Small intestine (tissue), 7 donors: ENCODE measurements at regions not wholly inside any gene's neighbourhood (a gene's known extent, or its start where the extent isn't known, plus 50 kb on each side); places are given as distances from the start of the nearest gene placed in this dataset.

Experiments
- DNase-seq, 2 donors: peaks; one replicate each; pipeline versions ENCODE4 v3.0.0 to v3.0.0-alpha.2; 2013
- FAIRE-seq: peaks from 2 replicates; lab custom pipeline; 2012; peaks lifted over from hg19 to GRCh38; lab: Jason Lieb, UNC
- H3K27ac ChIP-seq, 3 donors: one replicate each; pipeline ENCODE4 v1.5.1; 2013; ENCODE audit warnings: low read length in 2 of 3, mild to moderate bottlenecking in 2 of 3, control low read depth in 1 of 3, inconsistent platforms in 1 of 3, low read depth in 1 of 3, moderate library complexity in 1 of 3
- H3K27me3 ChIP-seq, 3 donors: one replicate each; pipeline ENCODE4 v1.6.1; 2013; ENCODE audit warnings: low read length in 3 of 3, inconsistent platforms in 1 of 3; ENCODE audit not compliant: control insufficient read depth in 3 of 3, insufficient read depth in 3 of 3
- H3K36me3 ChIP-seq, 3 donors: one replicate each; pipeline ENCODE4 v1.6.1; 2013; ENCODE audit warnings: low read length in 3 of 3, inconsistent platforms in 1 of 3, low read depth in 1 of 3, mild to moderate bottlenecking in 1 of 3, moderate library complexity in 1 of 3; ENCODE audit not compliant: control insufficient read depth in 3 of 3, insufficient read depth in 2 of 3
- H3K4me1 ChIP-seq, 3 donors: one replicate each; pipeline ENCODE4 v1.6.1; 2013; ENCODE audit warnings: low read length in 2 of 3, inconsistent platforms in 1 of 3, low read depth in 1 of 3, mild to moderate bottlenecking in 1 of 3, moderate library complexity in 1 of 3; ENCODE audit not compliant: control insufficient read depth in 3 of 3, insufficient read depth in 2 of 3
- H3K4me3 ChIP-seq, 3 donors: one replicate each; pipeline ENCODE4 v1.5.1; 2013; ENCODE audit warnings: low read length in 3 of 3, control low read depth in 1 of 3, inconsistent platforms in 1 of 3, low read depth in 1 of 3, mild to moderate bottlenecking in 1 of 3, moderate library complexity in 1 of 3
- H3K9me3 ChIP-seq, 2 donors: one replicate each; pipeline ENCODE4 v1.6.1; 2013; ENCODE audit warnings: low read depth in 1 of 2, low read length in 1 of 2; ENCODE audit not compliant: control insufficient read depth in 2 of 2, insufficient read depth in 1 of 2
- WGBS, 3 donors: extraction: QIAGEN DNeasy Blood & Tissue Kit; methylation state at CpG; one replicate each; pipeline ENCODE4 v1.1.7; 2013; 5-methylcytosine and 5-hydroxymethylcytosine counted together
- donor health status: healthy with polysubstance abuse.
- donor health status: control.
- donor health status: control.
- donor health status: Bipolar disorder and iron deficiency.
- donor health status: healthy.

- FAIRE-seq = no peak
- no peak overlapping the region for H3K27ac ChIP-seq
These were observed 176.5 kb downstream of the SOX2 start for GRCh38 chr3:181888234-181888633.

GRCh38 chr3:181892848-181893247 lies 181.1 kb downstream of the SOX2 start:
- H3K4me1 ChIP-seq = no peaks in the 10 kb centered on the region
- DNase-seq = no peak
- FAIRE-seq = no peak
- 42 to 48% (median 45%) methylated on average over 4 of the region's 4 CpGs for WGBS, 3 donors
- no peaks in the 10 kb centered on the region for H3K9me3 ChIP-seq
- H3K4me3 ChIP-seq = no peak overlapping the region
- H3K27ac ChIP-seq = no peak overlapping the region
- no peaks in the 10 kb centered on the region for H3K27me3 ChIP-seq
- H3K36me3 ChIP-seq = no peaks in the 10 kb centered on the region

More at GRCh38 chr3:181888234-181888633, 176.5 kb downstream of the SOX2 start:
- Histone ChIP-seq H3K36me3 (no peaks in the 10 kb centered on the region), H3K4me1 (no peaks in the 10 kb centered on the region), H3K27me3 (no peaks in the 10 kb centered on the region), H3K4me3 (no peak overlapping the region), H3K9me3 (no peaks in the 10 kb centered on the region)
- WGBS, 3 donors = 66 to 79% (median 75%) methylated on average over 3 of the region's 3 CpGs
- DNase-seq = no peak

DNA sequence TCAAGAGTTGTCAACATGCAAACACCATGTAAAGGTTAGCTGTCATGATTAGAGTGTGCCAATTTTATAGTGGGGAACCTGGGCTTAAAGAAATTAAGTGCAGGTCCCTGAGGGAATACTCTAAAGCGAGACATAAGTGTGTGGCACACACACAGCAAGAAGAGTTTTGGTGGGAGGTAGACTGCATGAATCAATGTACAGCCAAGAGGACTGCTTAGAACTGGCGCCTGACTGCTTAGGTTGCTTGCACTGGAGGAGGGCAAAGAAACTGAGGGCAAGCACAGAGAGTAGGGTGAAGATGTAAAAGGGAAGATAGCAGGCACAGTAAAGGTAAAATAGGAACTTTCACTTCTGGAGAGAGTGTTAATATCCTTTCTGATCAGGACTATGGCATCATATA lies 184.9 kb downstream of the SOX2 start:
- no peak overlapping the region for H3K4me3 ChIP-seq
- WGBS, 3 donors = 84 to 95% (median 87%) methylated on average over 2 of the region's 2 CpGs
- DNase-seq = no peak
- H3K36me3 ChIP-seq = no peaks in the 10 kb centered on the region
- no peaks in the 10 kb centered on the region for H3K9me3 ChIP-seq
- FAIRE-seq = no peak
- H3K27me3 ChIP-seq = peaks cover 0 to 3% (median 0%) of the 10 kb centered on the region in 3 donors
- no peak overlapping the region for H3K27ac ChIP-seq
- no peaks in the 10 kb centered on the region for H3K4me1 ChIP-seq

GRCh38 chr3:181899702-181900101 lies 188.0 kb downstream of the SOX2 start:
- Histone ChIP-seq H3K9me3 (no peaks in the 10 kb centered on the region), H3K27me3 (peaks cover 0 to 3% (median 0%) of the 10 kb centered on the region in 3 donors), H3K27ac (no peak overlapping the region), H3K36me3 (no peaks in the 10 kb centered on the region), H3K4me1 (no peaks in the 10 kb centered on the region), H3K4me3 (no peak overlapping the region)
- DNase-seq (no peak), FAIRE-seq (no peak)
- 68 to 83% (median 70%) methylated on average over 1 of the region's 1 CpG for WGBS, 3 donors

GRCh38 chr3:181901626-181902025 lies 189.9 kb downstream of the SOX2 start:
- no peak for DNase-seq
- H3K36me3 ChIP-seq = no peaks in the 10 kb centered on the region
- H3K9me3 ChIP-seq = no peaks in the 10 kb centered on the region

GRCh38 chr3:181906338-181906737 lies 194.6 kb downstream of the SOX2 start:
- Histone ChIP-seq H3K27ac (no peak overlapping the region), H3K36me3 (no peaks in the 10 kb centered on the region), H3K9me3 (no peaks in the 10 kb centered on the region), H3K4me1 (no peaks in the 10 kb centered on the region), H3K27me3 (no peaks in the 10 kb centered on the region), H3K4me3 (no peak overlapping the region)
- FAIRE-seq = no peak
- no peak for DNase-seq
- 11 to 42% (median 26%) methylated on average over 3 of the region's 3 CpGs for WGBS, 3 donors

More at GRCh38 chr3:181901626-181902025, 189.9 kb downstream of the SOX2 start:
- 54 to 68% (median 64%) methylated on average over 3 of the region's 3 CpGs for WGBS, 3 donors
- Histone ChIP-seq H3K4me1 (no peaks in the 10 kb centered on the region), H3K27ac (no peak overlapping the region), H3K4me3 (no peak overlapping the region), H3K27me3 (peaks cover 0 to 3% (median 0%) of the 10 kb centered on the region in 3 donors)
- FAIRE-seq = no peak

- Histone ChIP-seq H3K36me3 (no peaks in the 10 kb centered on the region), H3K4me1 (no peaks in the 10 kb centered on the region), H3K27me3 (no peaks in the 10 kb centered on the region), H3K4me3 (no peak overlapping the region), H3K27ac (no peak overlapping the region), H3K9me3 (no peaks in the 10 kb centered on the region)
- 84 to 90% (median 90%) methylated on average over 2 of the region's 2 CpGs for WGBS, 3 donors
- FAIRE-seq (no peak), DNase-seq (no peak)
These were observed 197.5 kb downstream of the SOX2 start for GRCh38 chr3:181909241-181909640.

GRCh38 chr3:181912384-181912783 lies 200.7 kb downstream of the SOX2 start:
- no peak for DNase-seq
- 69 to 80% (median 76%) methylated on average over 4 of the region's 4 CpGs for WGBS, 3 donors
- Histone ChIP-seq H3K36me3 (no peaks in the 10 kb centered on the region), H3K27me3 (peaks cover 0 to 5% (median 0%) of the 10 kb centered on the region in 3 donors), H3K4me3 (no peak overlapping the region), H3K9me3 (no peaks in the 10 kb centered on the region), H3K27ac (no peak overlapping the region), H3K4me1 (no peaks in the 10 kb centered on the region)
- FAIRE-seq = no peak

- no peak for DNase-seq
- H3K27ac ChIP-seq = no peak overlapping the region
- H3K9me3 ChIP-seq = no peaks in the 10 kb centered on the region
- H3K27me3 ChIP-seq = peaks cover 0 to 5% (median 0%) of the 10 kb centered on the region in 3 donors
- H3K4me3 ChIP-seq = no peak overlapping the region
- H3K36me3 ChIP-seq = no peaks in the 10 kb centered on the region
- WGBS, 3 donors = 48 to 56% (median 53%) methylated on average over 2 of the region's 2 CpGs
- FAIRE-seq = no peak
- no peaks in the 10 kb centered on the region for H3K4me1 ChIP-seq
These were observed 201.5 kb downstream of the SOX2 start for GRCh38 chr3:181913254-181913653.
